OCI-M2 (cell line): ENCODE measurements at regions not wholly inside any gene's neighbourhood (a gene's known extent, or its start where the extent isn't known, plus 50 kb on each side); places are given as distances from the start of the nearest gene placed in this dataset.

Experiments
- DNase-seq: peaks from one replicate; lab custom pipeline; 2025; ENCODE audit not compliant: unreplicated experiment; lab: John Stamatoyannopoulos, UW

DNA sequence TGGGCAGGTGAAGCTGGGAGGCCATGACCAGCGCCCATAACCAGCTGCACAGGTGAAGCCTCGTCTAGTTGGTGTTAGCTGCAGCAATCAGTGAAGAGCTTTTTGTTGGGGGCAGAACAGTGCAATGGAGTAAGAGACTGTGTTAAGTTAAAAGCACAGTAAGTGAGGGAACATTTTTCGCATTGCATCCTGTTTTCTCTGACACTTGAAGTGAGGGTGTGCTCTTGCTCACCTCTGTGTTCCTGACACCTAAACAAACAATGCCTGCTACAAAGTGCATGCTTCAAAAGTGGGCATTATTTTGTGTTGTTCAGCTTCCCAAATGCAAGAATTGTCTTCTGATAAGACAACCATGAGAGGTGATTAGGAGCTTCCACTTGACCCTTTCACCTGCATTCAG, 324.0 kb upstream of the ACVR2A start:
- DNase-seq = no peak

DNA sequence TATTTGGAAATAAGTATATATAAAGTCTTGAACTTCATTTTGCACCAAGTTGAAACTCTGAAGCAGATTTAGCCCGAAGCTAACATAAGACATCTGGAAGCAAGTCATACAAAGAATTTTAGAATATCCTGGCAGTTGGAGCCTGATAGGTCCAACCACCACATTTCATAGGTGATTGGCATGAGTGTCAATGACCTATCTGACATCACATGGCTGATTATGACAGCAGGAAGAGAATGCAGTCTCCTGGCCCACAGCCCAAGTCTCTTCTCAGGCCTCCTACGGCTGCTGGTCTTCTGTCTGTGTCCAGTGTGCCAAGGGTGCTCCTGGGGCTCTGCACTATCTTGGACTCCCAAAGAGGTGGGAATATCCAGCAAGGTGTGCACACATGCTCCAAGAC, 325.7 kb upstream of the ACVR2A start:
- no peak for DNase-seq

DNA sequence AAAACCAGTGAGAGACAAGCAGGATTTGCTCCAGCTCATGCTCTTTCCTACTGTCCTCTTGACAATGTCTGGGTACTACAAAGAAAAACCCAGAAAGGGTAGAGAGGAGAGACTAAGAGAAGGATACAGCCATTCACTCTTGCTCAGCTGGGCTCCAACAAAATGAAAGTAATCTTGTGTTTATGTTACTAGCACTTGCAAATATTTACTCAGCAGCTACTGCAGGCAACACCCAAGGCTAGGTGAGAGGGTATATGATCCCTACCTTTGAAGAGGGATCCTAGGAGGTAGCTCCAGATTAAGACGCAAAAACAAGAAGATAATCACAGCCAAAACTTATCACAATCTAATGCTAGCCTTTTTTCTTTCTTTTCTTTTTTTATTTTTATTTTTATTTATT, 329.6 kb upstream of the ACVR2A start:
- DNase-seq = no peak

DNA sequence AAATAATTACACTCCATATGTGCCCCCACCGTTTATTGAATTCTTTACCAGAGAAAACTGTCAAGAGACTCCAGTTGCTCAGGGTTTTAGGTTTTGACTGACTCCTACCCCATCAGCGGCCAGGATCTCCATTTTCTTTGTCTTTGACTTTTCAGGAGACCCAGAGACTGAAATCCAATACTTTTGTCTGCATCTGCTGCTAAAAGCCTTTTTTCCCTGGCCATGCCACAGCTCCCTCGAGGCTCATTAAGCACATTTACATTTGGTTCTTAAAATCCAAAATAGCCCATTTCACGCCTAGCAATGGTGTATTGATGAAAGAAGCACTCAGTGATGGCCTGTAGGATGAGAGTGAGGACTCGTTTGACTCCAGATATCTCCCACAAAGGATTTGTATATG, 332.6 kb upstream of the ACVR2A start:
- no peak for DNase-seq

DNA sequence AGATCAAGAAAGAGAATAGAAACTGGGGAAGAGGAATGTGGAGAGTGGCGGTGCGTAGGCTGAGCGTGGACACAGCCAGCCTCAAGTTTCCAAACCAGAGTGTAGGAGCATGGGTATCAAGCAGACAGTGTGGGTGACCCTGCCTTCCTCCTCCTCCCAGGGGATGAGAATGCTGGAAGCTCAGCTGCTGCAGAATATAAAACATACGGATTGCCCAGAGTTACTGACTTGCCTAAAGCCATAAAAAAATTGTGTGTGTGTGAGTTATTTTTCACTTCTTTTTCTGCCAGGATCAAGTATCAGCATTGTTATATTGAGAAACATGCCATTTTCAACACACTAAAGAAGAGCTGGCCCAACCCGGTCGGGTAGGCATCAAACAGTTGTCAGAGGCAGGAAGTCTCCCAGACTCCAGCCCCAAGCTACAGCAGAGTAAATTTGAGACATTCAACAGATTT, 333.3 kb upstream of the ACVR2A start:
- DNase-seq = no peak

DNA sequence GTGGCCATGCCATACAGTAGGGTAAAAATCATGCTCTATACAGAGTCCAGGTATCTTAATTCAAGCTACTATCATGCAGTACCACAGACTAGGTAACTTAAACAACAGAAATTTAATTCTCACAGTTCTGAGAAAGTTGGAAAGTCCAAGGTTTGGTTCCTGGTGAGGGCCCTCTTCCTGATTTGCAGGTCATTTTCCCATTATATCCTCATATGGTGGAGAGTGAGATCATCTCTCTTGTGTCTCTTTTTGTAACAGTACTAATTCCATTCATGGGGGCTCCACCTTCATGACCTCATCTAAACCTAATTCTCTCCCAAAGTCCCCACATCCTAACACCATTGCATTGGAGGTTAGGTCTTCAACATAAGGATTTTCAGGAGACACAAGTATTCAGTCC, 335.0 kb upstream of the ACVR2A start:
- no peak for DNase-seq

DNA sequence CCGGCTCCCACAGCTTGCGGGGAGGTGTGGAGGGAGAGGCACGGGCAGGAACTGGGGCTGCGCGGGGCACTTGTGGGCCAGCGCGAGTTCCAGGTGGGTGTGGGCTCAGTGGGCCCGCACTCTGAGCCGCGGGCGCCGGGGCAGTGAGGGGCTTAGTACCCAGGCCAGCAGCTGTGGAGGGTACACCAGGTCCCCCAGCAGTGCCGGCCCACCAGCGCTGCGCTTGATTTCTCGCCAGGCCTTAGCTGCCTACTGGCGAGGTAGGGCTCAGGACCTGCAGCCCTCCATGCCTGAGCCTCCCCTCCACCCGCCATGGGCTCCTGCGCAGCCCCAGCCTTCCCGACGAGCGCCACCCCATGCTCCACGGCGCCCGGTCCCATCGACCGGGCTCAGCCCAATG, 337.9 kb upstream of the ACVR2A start:
- no peak for DNase-seq

DNA sequence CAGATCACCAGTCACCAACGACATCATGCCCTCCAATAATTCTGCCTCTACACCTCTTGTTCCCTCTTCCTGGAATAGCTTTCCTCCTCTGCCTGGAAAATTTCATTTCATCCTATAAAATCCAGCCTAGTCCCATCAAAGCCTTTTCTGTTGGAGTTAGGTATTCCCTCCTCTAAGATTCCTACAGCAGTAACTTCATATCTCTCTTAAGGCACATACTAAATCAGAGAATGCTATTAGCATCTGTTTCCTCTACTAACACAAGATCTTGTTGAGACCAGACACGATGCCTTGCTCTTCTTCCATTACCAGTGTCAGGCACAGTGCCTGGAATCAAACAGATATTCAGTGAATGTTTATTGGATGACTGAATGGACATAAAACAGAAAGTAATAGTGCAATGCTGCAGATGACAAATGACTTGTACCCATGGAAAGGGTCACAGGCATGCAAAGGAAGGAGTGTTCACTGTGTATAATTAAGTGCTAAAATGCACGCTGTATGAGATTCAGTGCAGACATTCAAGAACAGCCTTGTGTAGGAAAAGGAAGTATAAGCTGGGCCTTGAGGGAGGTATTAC, 342.0 kb upstream of the ACVR2A start:
- no peak for DNase-seq

DNA sequence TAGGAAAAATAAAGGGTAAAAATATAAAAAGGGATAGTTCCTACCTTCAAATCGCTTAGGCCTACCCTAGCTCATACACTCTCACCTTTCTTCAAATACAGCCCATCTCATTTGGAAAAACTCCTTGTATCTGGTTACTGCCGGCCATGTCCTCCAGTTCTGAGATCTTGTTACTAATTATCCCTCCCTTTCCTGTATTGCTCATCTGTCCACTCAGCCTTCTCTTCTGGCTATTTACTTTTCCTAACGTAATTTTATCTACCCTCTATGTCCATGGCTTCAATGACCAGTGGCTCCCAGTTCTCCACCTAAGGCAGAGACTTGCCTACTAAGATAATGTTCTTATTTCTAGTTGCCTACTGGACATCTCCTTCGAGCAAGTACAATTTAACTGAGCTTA, 342.9 kb upstream of the ACVR2A start:
- DNase-seq = no peak

DNA sequence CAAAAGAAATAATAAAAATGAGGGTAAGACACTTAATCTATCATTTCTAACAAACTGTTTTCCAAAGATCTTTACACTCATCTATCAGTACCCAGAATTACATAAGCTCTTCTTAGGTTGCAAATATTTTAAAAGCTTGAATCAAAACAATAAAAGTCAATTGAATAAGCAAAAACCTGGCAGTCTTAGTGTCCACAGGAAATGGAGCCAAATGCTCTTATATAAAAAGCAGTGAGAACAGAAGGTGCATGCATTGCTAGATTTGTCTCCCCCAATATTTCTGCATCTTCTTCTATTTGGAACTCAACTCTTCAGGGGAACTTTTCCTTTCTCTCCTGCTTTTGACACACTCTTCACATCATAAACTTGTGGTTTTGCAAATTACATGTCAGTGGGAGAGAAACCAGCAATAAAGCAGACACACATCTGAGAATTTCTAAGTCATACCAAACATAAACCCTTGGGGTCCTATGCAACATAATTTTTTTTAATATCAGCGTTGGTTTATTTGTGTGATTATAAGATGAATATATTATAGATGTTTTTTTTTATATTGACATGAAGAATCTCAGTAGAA, 343.9 kb upstream of the ACVR2A start:
- no peak for DNase-seq

DNA sequence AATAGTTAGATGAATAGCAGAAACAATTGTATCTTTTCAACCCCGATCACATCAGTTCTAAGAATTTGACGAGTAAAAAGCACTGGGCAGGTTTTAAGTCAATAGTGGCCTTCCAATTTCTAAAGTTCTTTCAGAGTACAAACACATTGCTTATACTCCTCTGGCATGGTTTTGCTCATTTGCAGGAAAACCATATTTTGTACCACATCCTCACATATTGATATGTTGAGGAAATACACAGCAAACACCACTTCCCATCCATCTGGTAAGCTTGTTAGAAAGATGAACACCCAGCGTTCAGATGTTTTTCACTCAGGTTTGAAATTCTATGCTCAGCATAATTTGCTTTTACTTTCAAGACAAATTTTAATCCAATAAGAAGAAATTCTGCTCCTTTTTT, 344.6 kb upstream of the ACVR2A start:
- DNase-seq = no peak

DNA sequence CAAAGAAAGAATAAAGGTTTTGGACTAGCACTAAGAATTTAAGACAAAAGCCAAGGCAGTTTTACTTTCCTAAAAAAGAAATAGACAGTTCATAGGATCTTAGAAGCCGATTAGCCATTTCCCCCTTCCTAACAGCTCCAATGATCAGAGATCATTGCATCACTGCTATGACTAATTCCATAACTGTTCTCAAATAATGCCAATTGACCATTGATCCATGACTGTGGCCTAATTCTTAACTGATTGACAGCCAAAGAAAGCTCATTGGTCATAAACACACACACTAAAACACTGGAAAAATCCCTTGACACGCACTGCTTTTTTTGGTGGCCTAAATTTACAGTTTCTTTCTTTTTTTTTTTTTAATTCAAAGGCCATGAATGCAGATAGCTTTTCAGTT, 345.0 kb upstream of the ACVR2A start:
- no peak for DNase-seq

DNA sequence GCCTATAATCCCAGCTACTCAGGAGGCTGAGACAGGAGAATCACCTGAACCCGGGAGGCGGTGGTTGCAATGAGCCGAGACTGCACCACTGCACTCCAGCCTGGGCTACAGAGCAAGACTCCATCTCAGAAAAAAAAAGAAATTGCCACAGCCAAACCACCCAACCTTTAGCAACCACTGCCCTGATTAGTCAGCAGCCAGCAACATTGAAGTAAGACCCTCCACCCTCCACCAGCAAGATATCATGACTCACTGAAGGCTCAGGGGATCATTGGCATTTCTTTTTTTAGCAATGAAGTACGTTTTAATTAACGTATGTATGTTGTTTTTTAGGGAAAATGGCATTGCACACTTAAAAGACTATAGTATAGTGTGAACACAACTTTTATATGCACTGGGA, 349.1 kb upstream of the ACVR2A start:
- DNase-seq = no peak

DNA sequence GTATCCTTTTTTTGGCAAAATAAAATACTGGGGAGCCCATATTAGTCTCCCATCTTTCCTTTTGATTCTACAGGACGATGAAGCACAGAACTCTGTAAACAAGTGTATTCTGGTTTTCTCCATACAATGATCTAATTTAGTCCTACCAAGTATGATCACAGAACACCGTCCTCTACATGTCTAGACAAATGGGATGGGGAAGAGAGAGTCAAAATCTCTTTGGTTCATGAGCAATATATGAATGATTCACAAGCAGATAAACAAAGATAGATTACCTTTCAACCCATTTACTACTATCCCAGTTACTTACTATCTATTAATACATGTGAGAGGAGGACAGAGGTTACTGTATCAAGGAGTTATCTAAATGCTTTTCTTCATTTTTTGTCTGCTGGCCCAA, 352.4 kb upstream of the ACVR2A start:
- DNase-seq = no peak

DNA sequence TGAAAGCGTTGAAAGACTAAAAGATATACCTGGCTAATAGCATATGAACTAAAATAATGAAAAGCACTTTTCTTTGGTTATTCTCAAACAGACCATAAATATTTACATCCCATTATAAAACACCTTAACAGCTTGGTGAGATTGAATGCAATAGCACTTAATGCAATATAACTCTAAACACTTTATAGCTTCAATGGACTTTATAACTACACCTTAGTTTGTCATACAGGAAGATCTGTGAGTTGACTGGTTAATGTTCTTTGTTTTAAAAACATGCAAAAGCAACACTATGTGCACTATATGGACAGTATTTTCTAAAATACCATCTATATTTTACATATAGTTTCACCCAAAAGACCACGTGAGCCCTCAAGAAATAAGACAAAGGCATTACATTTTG, 353.3 kb upstream of the ACVR2A start:
- DNase-seq = no peak

DNA sequence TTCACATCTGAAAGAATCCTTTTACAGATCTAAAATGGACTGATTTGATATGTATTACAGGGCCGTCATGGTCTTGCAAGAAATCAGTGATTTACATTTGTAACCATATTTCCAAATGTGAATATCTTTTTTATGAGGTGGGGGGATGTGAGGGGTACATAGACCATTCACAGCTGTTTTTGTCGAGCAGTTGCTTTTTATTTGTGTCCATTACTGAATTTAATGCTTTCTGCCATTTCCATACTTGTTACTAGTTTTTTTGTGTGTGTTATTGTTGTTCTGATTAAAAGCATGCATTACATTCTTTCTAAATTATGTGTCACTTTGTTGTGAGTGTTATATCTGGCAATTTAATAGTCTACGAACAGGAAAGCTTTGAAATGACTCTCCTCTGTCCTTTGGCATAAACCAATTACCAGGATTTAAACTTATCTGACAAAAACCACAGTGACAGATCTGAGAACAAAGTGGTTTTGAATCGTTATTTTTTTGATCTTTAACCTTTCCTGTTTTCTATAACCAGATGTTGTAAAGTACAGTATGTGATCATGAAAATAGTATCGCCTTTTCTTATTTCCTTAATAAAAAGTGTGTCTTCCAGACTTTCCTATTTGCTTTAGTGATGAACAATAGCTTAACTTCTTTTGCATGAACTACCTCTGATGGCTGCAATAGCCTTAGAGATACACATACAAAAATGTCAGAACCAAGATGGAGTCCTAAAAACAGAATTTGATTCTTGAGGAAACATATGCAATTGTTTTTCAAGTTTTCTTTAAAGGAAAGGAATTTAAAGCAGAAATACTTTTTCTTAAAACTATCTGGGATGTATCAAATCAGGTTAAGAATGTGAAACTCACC, 354.2 kb upstream of the ACVR2A start:
- DNase-seq = no peak

DNA sequence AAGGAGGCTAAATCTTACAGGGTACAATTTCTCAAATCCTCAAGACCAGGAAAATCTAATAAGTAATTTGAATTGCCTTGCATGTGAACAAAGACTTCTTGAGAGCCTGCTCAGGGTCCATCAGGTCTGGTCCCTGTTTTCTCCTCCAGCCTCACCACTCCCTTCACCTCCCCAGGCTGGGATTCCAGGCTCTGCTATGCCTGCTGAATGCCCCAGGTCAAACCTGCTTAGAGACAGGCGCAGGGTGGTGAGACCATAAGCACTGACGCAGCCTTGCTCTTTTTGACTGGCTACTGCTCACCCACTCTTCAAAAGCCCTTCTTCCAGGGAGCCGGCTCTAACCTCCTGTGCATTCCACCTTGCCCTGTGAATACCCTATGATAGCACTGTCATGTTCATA, 356.4 kb upstream of the ACVR2A start:
- no peak for DNase-seq

DNA sequence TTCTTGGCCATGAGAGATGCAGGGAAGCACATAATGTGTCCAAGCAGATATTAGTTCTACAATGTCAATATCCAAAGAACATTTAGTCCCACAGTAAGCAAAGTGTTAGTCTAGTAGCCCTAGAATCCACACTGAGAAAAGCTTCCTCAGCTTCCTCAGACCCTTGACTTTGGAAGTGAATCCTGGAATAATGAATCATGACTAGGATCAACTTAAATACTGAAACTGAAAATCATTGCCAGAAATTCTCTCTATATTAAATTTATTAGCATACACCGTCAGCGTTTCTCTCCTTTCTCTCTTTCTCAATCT, 356.9 kb upstream of the ACVR2A start:
- no peak for DNase-seq

DNA sequence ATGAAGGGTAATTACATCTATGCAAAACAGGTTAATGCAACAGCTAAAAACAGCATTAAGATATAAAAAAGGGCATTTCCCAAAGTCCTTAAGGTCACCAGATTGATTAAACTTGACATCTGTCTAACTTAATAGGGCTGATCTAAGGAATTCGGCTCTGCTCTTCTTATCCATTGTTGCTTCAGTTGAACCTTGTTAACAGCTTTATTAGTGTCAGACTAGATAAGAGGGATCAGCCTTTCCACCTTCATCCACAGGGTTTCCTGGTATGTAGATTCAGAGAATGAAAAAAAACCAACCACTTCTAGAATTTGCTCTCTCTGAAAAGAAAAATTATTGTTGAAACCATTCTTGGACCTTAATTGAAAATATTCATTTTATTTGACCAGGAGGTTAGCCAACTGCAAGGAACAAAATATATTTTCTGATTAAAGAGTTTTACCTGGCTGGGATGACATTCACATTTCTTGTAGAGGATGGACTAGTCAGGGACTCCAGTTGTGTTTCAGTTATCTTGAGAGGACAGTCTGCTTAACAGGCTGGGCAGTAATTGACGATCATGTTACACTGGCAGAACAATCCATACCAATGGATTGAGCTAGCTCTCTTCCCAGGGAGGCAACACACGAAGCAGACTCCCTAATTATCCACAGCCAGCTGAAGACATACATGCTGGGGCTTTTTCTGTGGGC, 357.4 kb upstream of the ACVR2A start:
- DNase-seq = no peak

DNA sequence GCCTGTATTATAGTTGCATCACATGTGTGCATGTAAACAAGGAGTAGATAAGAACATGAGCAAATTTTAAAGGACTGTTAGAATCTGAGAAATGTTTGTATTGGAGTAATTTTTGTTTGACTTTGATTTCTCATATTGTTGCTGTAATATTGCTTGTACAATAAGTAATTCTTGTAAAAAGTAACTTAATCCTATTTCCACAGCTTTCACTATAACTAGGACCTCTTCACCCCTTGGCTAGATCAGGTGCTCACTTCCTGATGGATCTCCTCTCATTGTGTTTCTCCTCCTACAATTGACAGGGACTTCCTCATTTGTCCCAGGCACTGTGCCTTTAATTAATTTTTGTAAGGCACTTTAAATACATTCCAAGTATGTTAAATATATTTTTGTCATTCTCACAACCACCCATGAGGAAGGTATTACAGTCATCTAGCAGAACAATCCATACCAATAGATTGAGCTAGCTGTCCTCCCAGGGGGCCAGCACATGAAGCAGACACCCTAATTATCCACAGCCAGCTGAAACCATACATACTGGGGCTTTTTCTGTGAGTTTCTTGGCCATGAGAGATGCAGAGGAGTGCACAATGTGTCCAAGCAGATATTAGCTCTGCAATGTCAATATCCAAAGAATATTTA, 359.5 kb upstream of the ACVR2A start:
- no peak for DNase-seq

DNA sequence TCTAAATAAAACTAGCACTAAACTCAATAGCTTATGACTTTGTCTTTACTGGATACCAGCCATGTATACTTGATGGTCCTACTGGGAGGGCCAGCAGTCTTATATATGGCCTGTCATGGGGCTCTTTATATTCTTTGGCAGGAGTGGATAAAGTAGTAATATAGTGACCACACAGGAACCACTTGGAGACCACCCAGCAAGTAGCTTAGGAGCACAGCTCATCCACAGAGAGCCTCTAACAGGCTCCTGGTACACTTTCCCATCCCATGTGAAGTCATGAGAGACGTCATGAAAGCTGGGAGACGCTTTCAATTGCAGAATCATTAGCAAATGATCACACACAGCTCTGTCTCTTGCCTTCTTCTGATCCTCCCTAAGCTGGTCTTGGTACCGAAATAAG, 360.9 kb upstream of the ACVR2A start:
- DNase-seq = no peak
